ENCODE measurements at regions not wholly inside any gene's neighbourhood (a gene's known extent, or its start where the extent isn't known, plus 50 kb on each side); places are given as distances from the start of the nearest gene placed in this dataset.

DNA sequence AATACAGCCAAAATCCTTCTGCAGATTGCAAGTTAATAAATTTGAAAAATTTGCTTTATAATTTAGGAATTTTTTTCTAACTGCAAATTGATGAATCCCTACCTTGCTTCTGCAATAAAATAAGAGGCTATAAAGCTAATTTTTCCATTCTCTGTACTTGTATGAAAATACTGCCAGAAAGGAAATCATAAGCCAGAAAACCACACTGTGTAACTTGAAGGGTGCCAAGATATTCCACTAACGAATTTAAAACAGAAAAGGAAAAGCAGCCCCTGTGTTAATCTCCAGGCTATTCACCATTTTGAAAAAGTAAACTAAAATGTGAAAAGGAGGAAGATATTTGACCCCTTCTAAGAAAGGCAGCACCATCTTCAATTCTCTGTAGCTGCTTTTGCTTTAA lies 557.9 kb upstream of the ZNF385D start:
- no peak for DNase-seq (ENCODE audit: low spot score)

DNA sequence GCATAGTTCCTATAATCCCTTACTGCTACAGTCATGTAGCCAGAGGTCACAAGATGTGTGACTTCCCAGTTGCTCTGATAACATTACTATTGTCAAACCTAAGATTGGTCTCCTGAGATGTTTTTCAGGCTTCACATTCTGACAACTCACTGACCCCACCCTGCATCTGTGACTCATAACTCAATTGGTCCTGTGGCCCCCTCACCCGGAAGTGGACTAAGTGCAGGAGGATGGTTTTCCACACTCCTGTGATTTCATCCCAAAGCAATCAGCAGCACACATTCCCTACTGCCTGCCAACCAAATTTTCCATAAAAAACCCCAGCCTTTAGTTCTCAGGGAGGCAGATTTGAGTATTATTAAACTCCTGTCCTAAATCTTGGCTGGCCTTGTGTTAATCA lies 564.9 kb upstream of the ZNF385D start:
- DNase-seq (ENCODE audit: low spot score), result no peak

DNA sequence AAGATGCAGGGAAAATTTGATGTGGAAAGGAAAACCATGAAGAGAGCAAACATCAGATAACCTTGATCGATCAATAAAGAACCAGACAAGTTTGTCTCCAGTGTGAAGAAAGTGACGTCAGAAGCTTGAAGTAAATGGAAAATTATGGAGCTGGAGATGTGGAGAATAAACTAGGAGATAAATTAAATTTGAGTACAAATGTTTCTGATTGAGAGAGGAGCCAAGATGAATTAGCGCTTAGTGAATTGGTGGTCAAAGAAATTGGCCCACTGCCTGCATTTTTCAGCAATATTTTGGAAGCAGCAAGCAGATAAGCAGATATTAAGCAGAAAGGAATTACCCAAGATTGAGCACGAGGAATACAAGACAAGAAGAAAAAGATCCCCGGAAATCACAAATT lies 567.3 kb upstream of the ZNF385D start:
- no peak for DNase-seq (ENCODE audit: low spot score)

DNA sequence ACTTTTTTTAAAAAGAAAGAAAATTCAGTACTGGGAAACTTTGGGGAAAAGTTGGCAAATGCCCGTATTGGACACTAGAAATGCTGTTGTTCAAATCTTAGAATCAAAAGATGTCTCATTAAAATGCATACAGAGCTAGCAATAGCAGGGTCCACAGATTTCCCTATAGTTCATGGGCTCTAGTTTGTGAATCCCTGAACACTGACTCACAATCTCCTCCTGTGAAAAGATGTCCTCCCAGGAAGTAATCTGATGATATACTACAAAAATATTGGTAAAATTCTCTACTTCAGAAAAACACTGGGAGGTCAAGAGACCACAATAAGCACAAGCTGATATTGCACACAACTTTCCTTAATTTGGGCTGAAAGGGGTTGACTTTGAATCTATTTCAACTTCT lies 568.4 kb upstream of the ZNF385D start:
- no peak for DNase-seq (ENCODE audit: low spot score)

DNA sequence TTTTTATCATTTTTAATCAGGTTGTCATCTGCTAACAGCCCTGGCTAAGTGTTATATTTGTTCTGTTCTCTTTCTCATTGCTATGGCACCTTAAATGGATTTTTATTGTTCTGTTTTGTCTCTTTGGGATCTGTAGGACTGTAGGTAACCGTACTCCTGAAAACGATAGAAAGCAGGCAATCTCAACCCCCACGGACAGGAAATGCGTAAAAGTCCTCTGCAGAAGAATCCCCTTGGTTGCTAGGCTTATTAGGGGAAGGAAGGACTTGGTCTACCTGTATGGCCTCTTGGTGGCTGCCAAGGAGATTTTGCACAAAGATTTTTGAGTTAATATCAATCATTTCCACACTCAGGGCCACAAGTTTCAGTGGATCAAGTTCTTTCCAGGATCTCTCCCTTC lies 571.9 kb upstream of the ZNF385D start:
- DNase-seq (ENCODE audit: low spot score), result no peak

DNA sequence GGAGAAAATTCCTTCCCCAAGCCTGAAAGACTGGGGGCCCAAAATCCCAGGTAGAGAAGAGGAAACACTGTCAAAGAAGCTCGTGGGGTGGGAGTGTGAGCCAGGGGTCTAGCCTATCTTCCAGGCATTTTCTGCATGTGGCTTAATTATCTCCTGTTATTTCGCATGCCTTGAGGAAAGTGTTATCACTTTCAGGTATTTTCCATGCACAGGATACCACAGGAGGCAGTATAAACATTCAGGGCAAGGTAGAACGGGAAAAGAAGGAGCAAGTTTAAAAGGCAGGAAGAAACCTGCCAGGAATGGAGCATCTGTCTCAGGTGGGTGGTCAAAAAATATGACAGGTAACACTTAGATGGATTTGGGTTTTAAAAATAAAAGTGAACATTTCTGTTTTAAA lies 575.3 kb upstream of the ZNF385D start:
- DNase-seq (ENCODE audit: low spot score), result no peak

DNA sequence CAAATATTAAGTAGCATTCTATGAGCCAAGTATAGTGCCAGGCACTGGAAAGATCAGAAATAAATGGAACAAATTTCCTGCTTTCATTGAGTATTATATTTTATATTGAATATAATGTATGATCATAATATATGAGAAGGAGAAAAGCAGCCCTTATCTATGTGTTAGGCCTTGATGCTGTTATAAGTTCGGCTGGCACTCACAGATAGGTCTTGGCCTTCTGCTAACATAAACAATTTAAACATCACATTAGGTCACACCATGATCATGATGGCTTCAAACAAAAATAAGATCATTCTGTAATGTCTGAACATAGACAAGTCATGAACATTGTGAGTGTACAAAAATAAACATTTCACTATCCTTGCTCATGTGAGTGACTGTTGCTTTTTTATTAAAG lies 584.0 kb upstream of the ZNF385D start:
- no peak for DNase-seq (ENCODE audit: low spot score)

DNA sequence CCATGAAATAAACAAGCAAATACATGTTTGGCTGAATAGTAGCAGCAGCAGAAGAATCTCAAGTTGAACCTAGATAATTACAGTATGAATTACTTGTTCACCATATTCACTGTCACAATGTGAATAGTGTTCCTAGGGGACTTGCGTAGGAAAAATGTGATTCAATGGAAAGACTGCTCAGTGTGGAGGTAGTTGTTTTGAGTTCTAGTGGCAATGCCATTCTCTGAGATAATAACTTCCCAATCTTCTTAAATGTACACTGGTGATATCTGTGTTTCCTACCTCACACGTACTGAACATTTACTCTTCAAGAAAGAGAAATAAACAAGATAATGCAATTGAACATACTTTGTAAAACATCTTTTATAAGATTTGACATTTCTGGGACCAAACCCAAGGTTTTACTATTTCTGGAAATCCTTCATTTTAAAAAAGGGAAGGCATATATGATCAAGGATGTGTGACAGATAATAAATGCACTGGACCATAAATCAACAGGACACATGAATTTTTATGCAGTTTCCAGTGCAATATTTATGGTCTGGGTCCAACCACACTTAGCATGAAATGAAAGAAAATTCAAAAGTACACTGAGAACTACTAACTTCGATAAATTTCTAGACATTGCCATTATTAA lies 598.3 kb upstream of the ZNF385D start:
- no peak for DNase-seq (ENCODE audit: low spot score)

DNA sequence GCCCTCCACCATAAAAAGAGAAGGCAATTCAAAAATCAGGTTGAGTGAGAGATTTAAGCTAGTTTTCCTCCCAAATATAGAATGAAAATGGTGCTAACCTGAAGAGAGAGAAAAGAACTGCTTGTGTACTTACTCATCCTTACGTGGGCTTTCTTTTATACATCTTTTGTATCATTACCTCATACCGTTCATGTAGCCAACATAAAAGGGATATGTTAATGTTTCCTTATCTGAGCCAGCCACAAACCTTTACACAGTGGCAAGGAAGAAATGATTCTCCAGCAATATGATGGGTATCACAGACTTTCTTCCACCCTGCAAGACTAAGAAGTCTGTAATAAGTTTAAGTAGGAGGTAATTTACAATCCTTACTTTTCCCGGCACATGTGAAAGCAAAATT lies 600.8 kb upstream of the ZNF385D start:
- no peak for DNase-seq (ENCODE audit: low spot score)

DNA sequence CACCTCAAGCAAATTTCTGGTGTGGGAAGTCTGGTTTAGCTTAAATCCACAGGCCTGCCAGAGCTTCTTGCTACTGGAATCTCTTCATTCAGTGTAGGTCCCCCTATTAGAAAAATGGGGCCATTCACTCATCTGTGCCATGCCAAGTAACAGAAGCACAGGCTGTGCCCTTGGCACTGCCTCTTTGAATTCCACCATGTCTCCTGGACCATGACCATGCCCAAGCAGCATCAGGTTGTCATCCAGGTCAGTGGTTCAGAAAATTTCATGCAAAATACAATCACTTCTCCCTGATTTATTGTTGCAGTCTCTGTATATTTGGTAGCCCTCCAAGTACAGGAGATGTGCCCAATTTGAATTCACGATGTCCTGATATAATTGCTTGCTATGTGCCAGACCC lies 602.1 kb upstream of the ZNF385D start:
- no peak for DNase-seq (ENCODE audit: low spot score)

DNA sequence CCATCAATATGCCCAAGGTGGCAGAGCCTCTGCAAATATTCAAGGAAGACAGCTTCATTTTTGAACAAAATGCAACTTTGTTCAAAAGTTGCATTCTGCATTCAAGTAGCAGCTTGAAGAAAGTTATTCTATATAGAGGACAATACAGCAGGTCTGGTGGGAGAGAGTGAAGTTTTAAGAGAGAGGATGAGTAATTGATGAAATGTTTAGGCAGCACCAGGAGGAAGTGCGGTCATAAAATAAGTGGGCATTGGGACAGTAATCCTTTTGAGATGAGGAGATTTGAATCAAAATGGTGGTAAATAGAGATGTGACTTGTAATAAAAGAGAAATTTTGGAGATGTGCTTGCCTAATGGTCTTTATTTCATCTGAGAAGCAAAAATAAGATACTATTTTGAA lies 607.3 kb upstream of the ZNF385D start:
- no peak for DNase-seq (ENCODE audit: low spot score)

DNA sequence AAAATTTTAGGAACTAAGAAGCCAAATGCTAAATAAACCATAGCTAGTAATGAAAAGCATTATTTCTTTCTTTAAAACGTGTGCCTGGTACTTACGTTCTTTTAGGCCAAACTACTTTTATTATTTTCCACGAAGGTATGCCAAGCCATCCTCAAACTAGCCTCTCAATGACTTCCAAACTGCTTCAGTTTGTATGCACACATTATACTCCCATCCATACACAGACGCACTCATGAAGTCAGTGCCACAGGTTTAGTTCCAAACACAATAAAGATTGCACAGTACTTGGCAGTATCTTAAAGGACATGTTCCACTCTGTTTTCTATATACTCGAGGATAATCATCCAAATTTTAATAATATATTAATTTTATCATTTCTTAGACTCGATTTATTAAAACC lies 609.2 kb upstream of the ZNF385D start:
- DNase-seq (ENCODE audit: low spot score), result no peak

DNA sequence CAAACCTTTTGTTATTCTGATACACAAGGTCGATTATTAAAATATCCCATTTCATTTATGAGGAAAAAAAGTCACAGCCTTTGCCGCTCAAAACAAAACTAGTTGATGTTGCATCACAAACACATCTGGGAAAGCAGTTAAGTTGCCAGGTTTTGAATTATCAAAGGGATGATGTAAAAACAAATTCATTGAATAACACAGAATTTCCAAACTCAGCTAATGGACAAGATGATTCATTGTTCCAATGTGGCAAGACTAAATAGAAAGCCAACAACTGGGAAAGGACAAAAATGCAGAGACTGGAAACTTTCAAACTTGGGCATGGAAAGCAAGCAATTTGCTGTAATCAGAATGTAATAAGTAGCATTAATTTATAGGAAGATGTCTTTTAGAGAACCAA lies 610.0 kb upstream of the ZNF385D start:
- no peak for DNase-seq (ENCODE audit: low spot score)

DNA sequence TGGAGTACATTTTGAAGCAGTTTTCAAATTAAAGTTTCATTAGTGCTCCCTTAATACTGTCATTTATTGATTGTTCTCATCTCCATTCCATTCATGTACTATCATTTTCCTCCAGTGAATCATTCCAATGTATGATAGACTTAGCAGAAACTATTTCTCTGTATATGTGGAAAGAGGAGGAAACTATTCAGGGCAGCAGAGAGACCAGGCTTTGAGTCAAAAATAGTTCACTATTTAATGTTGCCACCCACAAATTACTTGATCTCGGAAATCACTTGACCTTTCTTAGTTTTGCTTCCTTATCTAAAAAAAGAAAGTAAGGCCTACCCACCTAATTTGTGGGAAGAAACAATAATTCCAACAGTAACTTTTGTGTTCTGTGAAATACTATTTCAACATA lies 610.5 kb upstream of the ZNF385D start:
- no peak for DNase-seq (ENCODE audit: low spot score)

DNA sequence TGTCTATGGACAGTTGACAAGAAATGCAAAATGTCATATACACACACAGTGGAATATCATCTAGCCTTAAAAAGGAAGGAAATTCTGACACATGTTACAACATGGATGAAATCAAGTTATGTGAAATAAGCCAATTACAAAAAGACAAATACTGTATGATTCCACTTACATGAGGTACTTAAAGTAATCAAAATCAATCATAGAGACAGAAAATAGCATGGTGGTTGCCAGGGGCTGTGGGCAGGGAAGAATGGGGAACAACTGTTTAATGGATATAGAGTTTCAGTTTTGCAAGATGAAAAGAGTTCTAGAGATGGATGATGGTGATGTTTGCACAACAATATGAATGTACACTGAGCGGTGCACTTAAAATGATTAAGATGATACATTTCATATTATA lies 613.8 kb upstream of the ZNF385D start:
- no peak for DNase-seq (ENCODE audit: low spot score)

DNA sequence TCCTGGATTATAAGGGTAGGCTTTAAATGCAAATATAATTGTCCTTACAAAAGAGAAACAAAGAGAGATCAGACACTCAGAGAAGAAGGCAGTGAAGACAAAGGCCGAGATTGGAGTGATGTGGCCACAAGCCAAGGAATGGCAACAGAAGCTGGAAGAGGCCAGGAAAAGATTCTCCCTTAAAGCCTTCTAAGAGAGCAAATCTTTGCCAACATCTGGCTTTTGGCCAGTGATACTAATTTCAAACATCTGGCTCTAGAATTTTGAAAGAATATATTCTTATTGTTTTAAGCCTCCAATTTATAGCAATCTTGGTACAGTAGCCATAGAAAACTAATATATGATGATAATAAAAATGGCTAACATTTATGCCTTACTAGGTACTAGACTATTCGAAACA lies 615.8 kb upstream of the ZNF385D start:
- no peak for DNase-seq (ENCODE audit: low spot score)

DNA sequence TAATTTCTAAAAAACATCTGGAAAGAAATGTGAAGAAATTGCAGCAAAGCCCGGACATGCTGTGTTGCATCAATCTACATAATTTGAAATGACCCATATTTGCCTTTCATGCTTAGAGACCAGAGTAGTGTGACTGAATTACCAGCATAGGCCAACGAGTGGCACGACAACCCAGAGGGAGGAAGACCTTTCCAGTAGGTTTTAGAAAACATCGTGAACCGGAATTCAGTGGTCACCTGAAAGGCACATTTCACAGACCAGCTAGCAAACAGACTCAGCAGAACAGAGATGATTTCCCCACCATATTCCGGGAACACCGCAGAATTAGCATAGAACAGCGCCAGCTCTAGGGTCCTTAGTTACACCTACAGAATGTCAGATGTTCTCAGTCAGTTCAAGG lies 620.0 kb upstream of the ZNF385D start:
- no peak for DNase-seq (ENCODE audit: low spot score)

DNA sequence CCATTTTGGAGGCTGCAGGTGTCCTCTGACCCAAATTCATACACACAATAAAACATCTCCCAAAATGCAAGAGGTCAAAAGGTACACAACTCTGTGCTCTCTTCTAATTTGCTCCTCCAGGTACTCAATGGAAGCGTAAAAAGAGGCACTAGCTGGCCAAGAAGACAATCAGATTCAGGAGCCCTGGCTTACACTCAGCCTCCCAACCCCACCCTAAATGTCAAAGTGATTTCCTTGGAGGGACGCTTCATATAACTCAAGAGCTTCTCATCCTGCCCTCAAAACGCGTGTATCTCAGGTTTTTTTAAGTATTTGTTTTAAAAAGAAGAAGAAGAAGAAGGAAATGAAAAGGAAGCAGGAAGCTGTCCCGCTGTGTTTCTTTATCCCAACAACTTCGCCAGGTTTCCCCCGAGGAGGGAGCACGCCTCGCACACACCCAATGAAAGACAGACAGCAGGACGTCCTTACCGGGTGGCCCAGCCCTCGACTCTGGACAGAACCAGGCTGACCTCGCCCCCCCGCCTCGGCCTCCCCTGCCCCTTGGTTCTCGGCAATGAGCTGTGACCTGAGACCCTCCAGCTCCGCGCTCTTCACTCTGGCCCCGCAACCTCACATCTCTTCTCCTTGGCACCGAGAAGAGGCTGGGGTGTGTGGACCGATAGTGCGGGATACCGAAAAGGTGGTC lies 620.7 kb upstream of the ZNF385D start:
- no peak for DNase-seq (ENCODE audit: low spot score)

DNA sequence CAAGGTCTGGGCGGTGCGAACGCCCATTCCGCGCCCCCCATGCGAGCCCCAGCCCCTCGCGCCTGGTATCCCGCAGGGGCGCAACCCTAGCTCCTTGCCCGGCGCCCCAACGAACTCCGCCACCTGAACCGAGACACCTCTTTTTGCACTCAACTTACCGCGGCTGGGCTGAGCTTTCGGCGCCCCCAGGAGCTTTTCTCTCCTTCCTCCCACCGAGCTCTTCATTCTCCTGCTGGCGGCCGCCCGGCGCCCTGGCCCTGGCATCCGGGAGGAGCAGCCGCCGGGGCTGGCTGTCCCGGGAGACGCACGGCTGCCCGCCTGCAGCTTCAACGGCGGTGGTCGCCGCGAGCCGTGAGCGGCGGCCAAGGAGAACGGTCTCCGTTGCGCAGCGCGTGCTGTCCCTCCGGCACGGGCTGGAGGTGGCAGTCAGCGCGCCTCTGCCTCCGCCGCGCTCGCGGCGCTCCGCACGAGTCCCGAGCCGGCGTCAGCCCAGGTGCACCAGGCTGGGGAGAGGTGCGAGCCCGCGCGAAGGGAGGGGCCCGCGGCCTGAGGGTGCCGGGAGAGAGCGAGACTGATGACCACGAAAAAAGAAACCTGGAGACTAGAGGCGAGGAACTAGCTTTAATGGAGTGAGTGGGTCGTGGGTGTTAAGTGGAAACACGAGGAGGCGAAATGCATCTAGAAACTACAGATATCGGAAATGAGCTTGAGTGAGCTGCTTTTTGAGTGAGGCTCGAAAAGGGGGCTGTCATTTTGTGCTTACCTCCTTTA lies 621.5 kb upstream of the ZNF385D start:
- DNase-seq (ENCODE audit: low spot score), result no peak

DNA sequence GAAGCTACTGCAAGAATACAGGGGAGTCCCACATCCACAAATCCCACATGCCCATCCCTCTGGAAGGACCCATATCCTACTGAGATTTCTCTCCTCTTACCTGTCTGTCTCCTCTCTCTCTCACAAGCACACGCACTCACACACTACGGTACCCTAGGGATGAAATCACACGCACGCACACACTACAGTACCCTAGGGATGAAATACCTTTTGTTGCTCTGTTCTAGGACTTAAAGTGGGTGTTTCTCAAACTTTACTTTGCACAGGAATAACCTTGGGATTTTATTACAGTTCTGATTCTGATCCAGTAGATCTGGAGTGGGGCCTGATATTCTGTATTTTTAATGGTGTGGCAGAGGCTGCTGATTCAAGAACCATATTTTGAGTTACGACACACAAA lies 622.2 kb upstream of the ZNF385D start:
- no peak for DNase-seq (ENCODE audit: low spot score)

DNA sequence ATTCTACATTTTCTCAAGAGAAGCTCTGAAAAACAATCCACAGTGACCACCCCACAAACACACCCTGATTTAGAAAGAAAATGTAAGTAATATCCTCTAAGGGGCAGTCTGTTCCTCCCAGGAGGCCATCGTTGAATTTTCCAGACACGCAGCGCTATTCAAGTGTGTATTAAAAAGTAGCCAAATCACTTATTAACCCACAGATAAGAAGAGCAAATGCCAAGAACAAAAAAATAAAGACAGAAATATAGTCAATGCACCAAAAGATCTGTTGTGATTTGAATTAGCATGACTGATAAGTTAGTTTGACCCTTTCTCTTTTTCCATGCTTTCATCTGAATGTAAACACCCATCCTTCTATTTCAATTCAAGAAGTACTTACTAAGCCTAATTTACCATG lies 622.8 kb upstream of the ZNF385D start:
- no peak for DNase-seq (ENCODE audit: low spot score)

DNA sequence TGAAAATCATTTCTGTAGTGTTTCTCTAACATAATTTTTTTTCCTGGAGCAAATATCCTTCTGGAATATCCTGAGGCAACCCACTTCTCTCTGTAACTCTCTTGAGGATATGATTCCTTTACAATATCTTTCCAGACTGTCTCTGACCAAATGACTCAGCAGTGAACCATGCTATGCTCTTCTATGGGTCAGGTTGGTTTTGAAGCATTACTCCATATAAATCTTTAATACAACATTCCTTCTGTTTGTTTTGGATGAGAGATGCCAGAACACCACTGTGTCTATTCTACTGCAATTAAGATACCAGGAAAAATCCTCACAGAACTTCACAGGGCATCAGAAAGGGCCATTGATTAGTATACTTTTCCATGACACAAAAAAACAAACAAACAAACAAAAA lies 626.4 kb upstream of the ZNF385D start:
- no peak for DNase-seq (ENCODE audit: low spot score)

DNA sequence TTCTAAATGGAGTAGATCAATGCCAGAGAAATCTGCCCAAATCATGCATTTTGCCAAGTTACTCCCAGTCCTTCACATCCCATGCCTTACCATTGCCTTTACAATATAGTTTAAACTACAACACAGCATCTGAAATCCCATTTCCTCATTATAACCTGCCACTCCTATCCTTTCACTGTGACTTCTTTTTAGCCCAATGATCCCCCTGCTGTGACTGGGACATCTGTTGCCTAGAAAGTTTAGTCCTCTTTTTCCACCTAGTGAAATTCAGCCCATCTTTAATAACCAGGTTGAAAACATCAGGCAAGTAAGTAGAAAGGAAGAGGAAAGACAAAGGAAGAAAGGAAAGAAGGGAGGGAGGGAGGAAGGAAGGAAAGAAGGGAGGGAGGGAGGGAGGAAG lies 627.9 kb upstream of the ZNF385D start:
- DNase-seq (ENCODE audit: low spot score), result no peak

Measured in HT-29 (cell line).